LNCaP clone FGC (cell line): ENCODE measurements at regions not wholly inside any gene's neighbourhood (a gene's known extent, or its start where the extent isn't known, plus 50 kb on each side); places are given as distances from the start of the nearest gene placed in this dataset.

Source experiments
- DNase-seq: peaks from one replicate; pipeline ENCODE4 v3.0.0-alpha.2; 2011; ENCODE audit warnings: low read depth
- H3K4me3 ChIP-seq: 2 replicates; pipeline ENCODE4 v1.5.1; 2011; ENCODE audit warnings: mild to moderate bottlenecking, low read depth, low read length, control low read depth
- TF ChIP-seq, protein P1 (sequence below): IDR thresholded peaks from 2 replicates; pipeline ENCODE4 v1.5.1; 2012; ENCODE audit warnings: mild to moderate bottlenecking; ENCODE audit not compliant: control insufficient read depth, insufficient read depth; ENCODE audit errors: extremely low read depth

DNA sequence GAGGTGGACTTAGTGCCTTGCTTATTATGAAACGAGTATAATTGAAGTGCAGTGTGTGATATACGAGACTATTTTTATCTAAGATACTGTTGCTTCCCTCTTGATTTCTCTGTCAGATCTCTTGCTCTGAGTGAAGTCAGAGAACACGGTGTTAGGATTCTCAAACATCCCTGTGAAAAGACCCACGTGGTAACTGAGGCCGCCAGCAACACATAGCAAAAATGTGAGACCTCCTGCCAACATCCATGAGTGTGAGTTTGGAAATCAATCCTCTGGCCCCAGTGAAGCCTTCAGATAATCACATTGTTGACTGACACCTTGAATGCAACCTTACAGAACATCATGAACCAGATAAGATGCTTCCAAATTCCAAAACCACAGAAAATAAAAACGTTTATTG, 954.4 kb downstream of the FAT4 start:
- no peak overlapping the region for H3K4me3 ChIP-seq
- TF ChIP-seq, protein P1, sequence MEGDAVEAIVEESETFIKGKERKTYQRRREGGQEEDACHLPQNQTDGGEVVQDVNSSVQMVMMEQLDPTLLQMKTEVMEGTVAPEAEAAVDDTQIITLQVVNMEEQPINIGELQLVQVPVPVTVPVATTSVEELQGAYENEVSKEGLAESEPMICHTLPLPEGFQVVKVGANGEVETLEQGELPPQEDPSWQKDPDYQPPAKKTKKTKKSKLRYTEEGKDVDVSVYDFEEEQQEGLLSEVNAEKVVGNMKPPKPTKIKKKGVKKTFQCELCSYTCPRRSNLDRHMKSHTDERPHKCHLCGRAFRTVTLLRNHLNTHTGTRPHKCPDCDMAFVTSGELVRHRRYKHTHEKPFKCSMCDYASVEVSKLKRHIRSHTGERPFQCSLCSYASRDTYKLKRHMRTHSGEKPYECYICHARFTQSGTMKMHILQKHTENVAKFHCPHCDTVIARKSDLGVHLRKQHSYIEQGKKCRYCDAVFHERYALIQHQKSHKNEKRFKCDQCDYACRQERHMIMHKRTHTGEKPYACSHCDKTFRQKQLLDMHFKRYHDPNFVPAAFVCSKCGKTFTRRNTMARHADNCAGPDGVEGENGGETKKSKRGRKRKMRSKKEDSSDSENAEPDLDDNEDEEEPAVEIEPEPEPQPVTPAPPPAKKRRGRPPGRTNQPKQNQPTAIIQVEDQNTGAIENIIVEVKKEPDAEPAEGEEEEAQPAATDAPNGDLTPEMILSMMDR, result no peak
- no peak for DNase-seq

DNA sequence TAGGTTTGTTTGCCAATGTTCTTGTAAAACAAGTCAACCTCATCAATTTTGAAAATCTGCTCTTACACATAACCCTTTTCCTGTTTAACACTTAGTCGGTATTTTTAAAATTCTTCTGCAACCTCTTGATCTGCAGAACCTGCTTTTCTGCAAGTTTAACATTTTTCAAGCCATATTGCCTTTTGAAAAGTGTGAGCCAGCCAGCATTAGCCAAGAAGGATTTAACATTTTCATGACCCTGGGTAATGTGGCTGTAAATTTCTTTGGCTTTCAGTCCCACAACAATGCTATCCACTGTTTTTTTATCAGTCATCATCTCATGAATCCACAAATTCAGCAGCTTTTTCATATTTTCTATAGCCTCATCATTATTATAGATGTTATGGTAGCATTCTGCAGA, 956.5 kb downstream of the FAT4 start:
- H3K4me3 ChIP-seq, result no peak overlapping the region
- no peak for DNase-seq
- TF ChIP-seq, protein P1, result no peak

DNA sequence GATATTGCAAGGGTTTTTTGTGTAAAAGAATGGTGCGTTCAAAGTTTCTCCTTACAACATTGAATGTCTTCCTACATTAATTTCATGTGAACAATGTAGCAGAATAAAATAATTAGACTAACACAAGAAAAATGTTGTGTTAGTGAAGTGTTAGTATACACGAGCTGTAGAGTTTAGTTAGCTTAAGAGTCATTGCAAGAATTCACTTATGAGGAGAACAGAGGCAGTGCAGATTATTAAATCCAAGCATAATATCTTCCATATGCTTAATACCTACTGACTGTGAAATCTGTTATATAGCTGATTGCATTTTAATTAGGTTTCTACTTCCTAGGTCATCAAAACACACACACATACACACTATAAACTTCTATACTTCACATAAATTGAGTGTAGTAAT, 959.0 kb downstream of the FAT4 start:
- no peak overlapping the region for H3K4me3 ChIP-seq
- TF ChIP-seq, protein P1, result no peak
- no peak for DNase-seq

DNA sequence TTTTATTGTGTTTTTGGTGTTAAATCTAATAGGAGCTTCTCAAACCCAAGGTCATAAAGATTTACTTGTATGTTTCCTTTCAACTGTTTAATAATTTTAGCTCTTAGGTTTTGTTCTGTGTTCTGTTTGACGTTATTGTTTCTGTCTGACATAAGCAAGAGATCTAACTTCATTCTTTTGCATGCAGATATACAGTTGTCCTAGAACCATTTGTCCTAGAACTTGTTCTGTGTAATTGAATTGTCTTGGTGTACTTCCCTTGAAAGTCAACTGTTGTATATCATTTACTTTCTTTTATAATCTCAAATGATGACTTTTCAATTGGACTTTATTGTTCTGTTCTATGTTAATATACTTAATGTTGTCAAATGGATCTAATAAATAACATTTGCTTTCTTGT, 977.1 kb downstream of the FAT4 start:
- no peak overlapping the region for H3K4me3 ChIP-seq
- TF ChIP-seq, protein P1, result no peak
- no peak for DNase-seq

DNA sequence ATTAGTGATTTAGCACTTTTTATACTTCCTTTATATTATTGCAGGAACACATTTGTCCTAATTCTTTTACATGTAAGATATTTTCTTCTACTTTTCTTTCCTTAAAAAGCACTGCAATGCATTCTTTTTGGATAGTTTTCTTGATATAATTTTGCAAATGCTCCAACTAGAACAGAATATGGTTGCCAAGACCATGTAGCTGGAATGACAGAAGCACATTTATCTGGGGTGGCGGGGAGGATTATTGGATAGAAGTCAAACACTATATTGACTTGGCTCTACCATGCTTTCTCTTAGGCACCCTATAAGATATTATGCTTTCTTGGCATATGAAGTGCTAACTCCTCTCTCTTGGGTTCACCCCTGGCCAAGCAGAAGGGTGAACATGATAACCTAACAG, 983.5 kb downstream of the FAT4 start:
- TF ChIP-seq, protein P1, result no peak
- no peak overlapping the region for H3K4me3 ChIP-seq
- no peak for DNase-seq

DNA sequence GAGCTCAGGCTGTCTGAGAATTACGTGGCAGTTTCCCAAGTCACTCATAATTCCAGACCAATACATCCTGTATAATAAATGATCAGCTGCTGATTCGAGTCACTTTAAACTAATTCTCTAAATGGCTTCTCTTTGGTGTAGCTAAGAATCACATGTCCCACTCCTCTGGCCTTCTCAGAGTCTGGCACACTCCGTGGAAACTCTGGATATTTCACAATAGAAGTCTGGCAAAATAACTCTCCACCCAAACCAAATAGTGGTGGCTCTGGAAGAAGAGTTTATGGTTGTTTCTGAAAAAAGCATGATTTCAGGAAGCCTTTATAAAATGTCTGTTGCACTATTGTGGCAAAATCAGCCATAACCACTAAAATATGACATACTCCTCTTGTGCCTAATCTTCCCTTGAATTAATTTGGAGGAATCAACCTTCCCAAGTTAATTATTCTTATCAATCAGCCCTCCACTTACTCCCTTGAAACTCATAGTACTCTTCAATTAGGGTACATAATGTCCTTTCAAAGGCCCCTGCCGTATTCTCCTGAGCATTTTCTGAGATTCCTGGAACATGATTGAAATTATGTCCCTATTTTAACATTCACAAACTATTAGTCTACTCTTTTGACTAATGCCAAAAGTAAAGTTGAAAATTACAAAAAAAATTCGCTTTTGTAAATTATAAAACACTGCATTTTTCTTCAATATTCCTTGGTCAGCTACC, 991.6 kb downstream of the FAT4 start:
- TF ChIP-seq, protein P1, result no peak
- no peak for DNase-seq
- H3K4me3 ChIP-seq, result no peak overlapping the region

DNA sequence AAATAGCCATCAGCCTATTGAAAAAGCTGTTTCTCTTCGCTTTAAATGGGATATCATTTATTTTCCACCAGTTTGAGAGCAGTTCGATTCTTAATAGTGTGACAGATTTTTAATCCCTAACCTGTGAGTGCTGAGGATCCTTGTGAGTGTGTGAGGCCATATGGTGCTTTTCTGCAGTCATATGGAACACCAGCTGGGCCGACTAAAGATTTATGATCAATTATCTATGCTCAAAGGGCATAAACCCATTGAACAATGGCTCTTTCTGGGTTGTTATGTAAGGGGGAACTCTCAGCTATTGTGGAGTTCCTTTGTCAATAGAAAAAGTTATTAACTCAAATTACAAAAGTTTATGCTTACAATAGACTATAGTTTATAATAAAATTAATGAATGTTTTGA, 1003.6 kb downstream of the FAT4 start:
- no peak overlapping the region for H3K4me3 ChIP-seq
- no peak for DNase-seq
- TF ChIP-seq, protein P1, result no peak
